Naive thymus-derived CD8-positive, alpha-beta T cell (primary cell): ENCODE measurements at regions not wholly inside any gene's neighbourhood (a gene's known extent, or its start where the extent isn't known, plus 50 kb on each side); places are given as distances from the start of the nearest gene placed in this dataset.
A peak's percentile ranks its signal among the peaks of the same experiment; 100 is the strongest.

Source experiments
- ATAC-seq, 2 donors: fragments of 150-1000 bp; cut with Tn5 transposase in 1 of 2; sonication (Bioruptor Pico), chemical (Tn5 transposase) in 1 of 2; 1 replicate in 1 of 2; 2 replicates in 1 of 2; pipeline ENCODE4 v1.10.0; 2021; ENCODE audit warnings: mild to moderate bottlenecking in 2 of 2, moderate library complexity in 2 of 2
- POLR2A ChIA-PET: fragments of 350-600 bp; sonication (Branson Sonifier 250); formaldehyde crosslinking; loops from one replicate; lab custom pipeline; 2021; ENCODE audit warnings: antibody characterized with exemption; lab: Charles Lee
- DNase-seq, 10 donors: peaks; one replicate each; pipeline versions ENCODE4 v3.0.0 to v3.0.0-alpha.2; 2020 to 2022
- H3K27ac Mint-ChIP-seq, 10 donors: one replicate each; pipeline ENCODE4 v1.8.0; 2020 to 2022; ENCODE audit warnings: mild to moderate bottlenecking in 10 of 10, mixed read lengths in 10 of 10, moderate library complexity in 4 of 10, inconsistent platforms in 1 of 10
- H3K27me3 Mint-ChIP-seq, 5 donors: one replicate each; pipeline ENCODE4 v1.8.0; 2021 to 2022; ENCODE audit warnings: mixed read lengths in 5 of 5
- H3K36me3 Mint-ChIP-seq, 3 donors: one replicate each; pipeline ENCODE4 v1.8.0; 2020 to 2022; ENCODE audit warnings: mixed read lengths in 3 of 3, mild to moderate bottlenecking in 2 of 3, inconsistent platforms in 1 of 3
- H3K4me1 Mint-ChIP-seq, 4 donors: one replicate each; pipeline ENCODE4 v1.8.0; 2021 to 2022; ENCODE audit warnings: mixed read lengths in 4 of 4
- H3K4me3 Mint-ChIP-seq, 10 donors: one replicate each; pipeline ENCODE4 v1.8.0; 2020 to 2022; ENCODE audit warnings: mild to moderate bottlenecking in 10 of 10, mixed read lengths in 10 of 10, moderate library complexity in 6 of 10, inconsistent platforms in 1 of 10
- H3K9me3 Mint-ChIP-seq, 9 donors: one replicate each; pipeline ENCODE4 v1.8.0; 2020 to 2022; ENCODE audit warnings: mixed read lengths in 9 of 9, mild to moderate bottlenecking in 3 of 9, inconsistent platforms in 1 of 9, moderate library complexity in 1 of 9

DNA sequence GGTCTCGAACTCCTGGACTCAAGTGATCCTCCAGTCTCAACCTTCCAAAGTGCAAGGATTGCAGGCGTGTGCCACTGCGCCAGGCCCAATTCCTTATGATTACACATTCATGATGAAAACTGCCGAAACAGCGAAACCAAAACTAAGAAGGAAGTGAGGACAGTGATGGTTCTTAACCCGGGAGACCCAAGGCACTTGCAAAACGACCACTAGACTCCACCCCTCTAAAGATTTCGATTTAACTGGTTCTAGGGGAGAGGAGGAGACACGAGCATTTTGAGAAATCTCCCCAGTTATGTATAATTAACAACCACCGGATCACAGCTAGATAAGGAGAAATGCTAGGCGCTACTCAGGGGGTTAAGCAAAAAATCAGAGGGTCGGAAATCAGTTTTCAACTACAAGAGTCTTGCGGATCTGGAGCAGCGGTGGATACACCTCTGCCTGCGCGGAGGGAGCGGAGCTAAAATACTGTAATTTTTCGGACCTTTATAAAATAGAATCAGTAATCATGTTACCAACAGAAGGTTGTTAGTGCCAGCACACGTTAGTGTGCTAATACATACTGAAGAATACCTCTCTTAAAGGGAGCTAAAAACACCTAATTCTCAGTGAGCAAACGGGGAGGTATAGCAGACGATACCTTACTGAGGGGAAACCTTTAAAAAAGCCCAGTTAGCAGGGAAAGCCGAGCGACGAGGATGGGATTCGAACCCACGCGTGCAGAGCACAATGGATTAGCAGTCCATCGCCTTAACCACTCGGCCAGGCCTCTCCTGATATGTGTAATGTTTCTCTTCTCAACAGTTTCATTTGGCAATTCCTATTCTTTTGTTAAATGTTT lies 60.0 kb upstream of the BTN3A2 start:
- no peaks in the 10 kb centered on the region for H3K27me3 Mint-ChIP-seq
- peaks cover 21 to 42% (median 33%) of the 10 kb centered on the region in 4 donors for H3K4me1 Mint-ChIP-seq
- H3K27ac Mint-ChIP-seq, result peak overlapping the region; percentile 86 to 96 (median 94)
- H3K9me3 Mint-ChIP-seq, result peaks cover 0 to 3% (median 0%) of the 10 kb centered on the region in 9 donors
- H3K4me3 Mint-ChIP-seq, result peak overlapping the region; percentile 85 to 99 (median 92)
- ATAC-seq (peak; percentile 80 to 82), DNase-seq (peak in 9 of 10 donors; percentile 53 to 82 (median 68))
- POLR2A ChIA-PET, result interaction anchor here (0.7 to 2.0 kb wide), 8 partner anchors 17 to 232 kb away, joined by 3 to 14 read pairs (median 6); a partner anchor contains a TSS
- no peaks in the 10 kb centered on the region for H3K36me3 Mint-ChIP-seq

DNA sequence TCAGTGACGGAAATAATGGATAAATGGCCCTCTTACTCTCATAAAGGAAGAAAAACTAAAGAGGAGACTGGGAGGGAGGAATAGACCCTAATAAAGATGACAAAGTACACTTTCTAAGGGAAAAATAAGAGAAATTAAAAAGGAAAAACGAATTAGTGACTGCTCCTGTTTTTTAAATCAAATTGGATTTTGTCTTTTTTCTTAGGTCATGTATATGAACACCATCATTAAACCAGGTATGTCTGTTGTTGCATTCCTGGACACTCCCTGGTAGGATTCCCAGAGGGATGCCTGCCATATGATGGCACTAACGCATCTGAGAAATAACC lies 59.4 kb upstream of the BTN3A2 start:
- no peaks in the 10 kb centered on the region for H3K27me3 Mint-ChIP-seq
- H3K4me3 Mint-ChIP-seq, result peak overlapping the region; percentile 85 to 99 (median 92)
- H3K4me1 Mint-ChIP-seq, result peaks cover 21 to 45% (median 38%) of the 10 kb centered on the region in 4 donors
- no peak for ATAC-seq
- peak overlapping the region; percentile 86 to 96 (median 94) for H3K27ac Mint-ChIP-seq
- DNase-seq, result no peak
- H3K36me3 Mint-ChIP-seq, result no peaks in the 10 kb centered on the region
- POLR2A ChIA-PET, result interaction anchor here (0.7 to 2.0 kb wide), 7 partner anchors 21 to 232 kb away, joined by 5 to 14 read pairs (median 6); a partner anchor contains a TSS
- peaks cover 0 to 3% (median 0%) of the 10 kb centered on the region in 9 donors for H3K9me3 Mint-ChIP-seq

GRCh38 chr6:26306232-26306631 lies 58.8 kb upstream of the BTN3A2 start:
- Mint-ChIP-seq H3K36me3 (no peaks in the 10 kb centered on the region), H3K4me1 (peaks cover 23 to 49% (median 43%) of the 10 kb centered on the region in 4 donors), H3K9me3 (peaks cover 0 to 3% (median 0%) of the 10 kb centered on the region in 9 donors), H3K4me3 (no peak overlapping the region), H3K27ac (no peak overlapping the region), H3K27me3 (no peaks in the 10 kb centered on the region)
- ATAC-seq, result no peak
- no peak for DNase-seq
- POLR2A ChIA-PET, result interaction anchor here (1.3 kb wide), 1 partner anchor 34 kb away, joined by 3 read pairs; no protein-coding TSS in a partner anchor

GRCh38 chr6:26307850-26308249 lies 57.1 kb upstream of the BTN3A2 start:
- H3K4me1 Mint-ChIP-seq, result peaks cover 31 to 65% (median 57%) of the 10 kb centered on the region in 4 donors
- POLR2A ChIA-PET, result interaction anchor here (1.0 to 1.4 kb wide), 5 partner anchors 10 to 1583 kb away, joined by 3 to 6 read pairs (median 3); a partner anchor contains a TSS
- no peak overlapping the region for H3K4me3 Mint-ChIP-seq
- no peak for ATAC-seq
- H3K36me3 Mint-ChIP-seq, result no peaks in the 10 kb centered on the region
- H3K27ac Mint-ChIP-seq, result no peak overlapping the region
- peaks cover 0 to 2% (median 0%) of the 10 kb centered on the region in 5 donors for H3K27me3 Mint-ChIP-seq
- H3K9me3 Mint-ChIP-seq, result peaks cover 0 to 5% (median 0%) of the 10 kb centered on the region in 9 donors
- DNase-seq, result no peak

DNA sequence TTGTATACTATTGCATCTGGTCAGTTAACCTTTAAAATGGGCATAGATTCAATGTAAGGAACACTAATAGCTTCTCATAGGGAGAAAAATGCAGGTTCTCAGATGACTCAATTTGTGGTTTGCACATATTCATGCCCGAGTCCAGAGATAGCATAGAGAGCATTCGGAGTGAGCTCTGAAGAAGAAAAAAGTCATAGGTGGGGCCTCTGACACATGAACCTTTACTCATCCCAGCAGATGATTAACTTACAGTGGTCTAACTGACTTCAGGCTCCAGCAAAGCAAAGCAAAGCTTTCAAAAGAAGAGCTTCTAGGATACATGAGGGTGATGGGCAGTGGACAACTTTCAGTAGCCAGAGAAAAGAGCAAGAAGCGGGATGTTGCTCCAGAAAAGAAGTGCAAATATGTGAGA lies 55.3 kb upstream of the BTN3A2 start:
- POLR2A ChIA-PET, result interaction anchor here (0.6 to 1.7 kb wide), 8 partner anchors 24 to 258 kb away, joined by 3 to 5 read pairs (median 4); partner anchors contain the start of gene HMGN4
- DNase-seq (no peak), ATAC-seq (no peak)
- H3K27me3 Mint-ChIP-seq, result peaks cover 0 to 6% (median 0%) of the 10 kb centered on the region in 5 donors
- peaks cover 29 to 65% (median 53%) of the 10 kb centered on the region in 4 donors for H3K4me1 Mint-ChIP-seq
- H3K4me3 Mint-ChIP-seq, result peak overlapping the region in 2 of 10 donors; percentile 25 to 31
- H3K9me3 Mint-ChIP-seq, result peaks cover 0 to 9% (median 0%) of the 10 kb centered on the region in 9 donors
- peak overlapping the region in 8 of 10 donors; percentile 4 to 100 (median 41) for H3K27ac Mint-ChIP-seq
- peaks cover 0 to 3% (median 3%) of the 10 kb centered on the region in 3 donors for H3K36me3 Mint-ChIP-seq

DNA sequence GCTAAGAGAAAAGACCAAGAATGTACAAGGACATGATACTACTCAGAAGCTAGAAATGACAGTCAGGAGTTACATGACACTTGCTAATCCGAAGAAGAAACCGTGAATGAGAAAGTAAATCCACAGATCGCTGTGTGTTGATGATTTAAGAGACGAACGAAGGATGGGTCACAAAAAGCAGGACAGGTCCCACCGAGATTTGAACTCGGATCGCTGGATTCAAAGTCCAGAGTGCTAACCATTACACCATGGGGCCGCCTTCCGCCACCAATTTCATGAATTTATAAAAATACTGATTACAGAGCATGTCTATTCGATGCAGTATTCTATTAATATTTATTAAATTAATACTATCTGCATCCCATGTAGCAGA lies 54.0 kb upstream of the BTN3A2 start:
- Mint-ChIP-seq H3K4me3 (peak overlapping the region in 9 of 10 donors; percentile 1 to 93 (median 21)), H3K4me1 (peaks cover 24 to 53% (median 42%) of the 10 kb centered on the region in 4 donors), H3K9me3 (peaks cover 0 to 7% (median 0%) of the 10 kb centered on the region in 9 donors), H3K27me3 (peaks cover 0 to 6% (median 0%) of the 10 kb centered on the region in 5 donors), H3K36me3 (peaks cover 0 to 3% (median 3%) of the 10 kb centered on the region in 3 donors), H3K27ac (peak overlapping the region in 7 of 10 donors; percentile 27 to 100 (median 70))
- ATAC-seq (no peak), DNase-seq (peak in 6 of 10 donors; percentile 33 to 54 (median 44))
- POLR2A ChIA-PET, result interaction anchor here (0.7 to 3.9 kb wide), 3 partner anchors 26 to 257 kb away, joined by 3 to 19 read pairs (median 5); a partner anchor contains a TSS

DNA sequence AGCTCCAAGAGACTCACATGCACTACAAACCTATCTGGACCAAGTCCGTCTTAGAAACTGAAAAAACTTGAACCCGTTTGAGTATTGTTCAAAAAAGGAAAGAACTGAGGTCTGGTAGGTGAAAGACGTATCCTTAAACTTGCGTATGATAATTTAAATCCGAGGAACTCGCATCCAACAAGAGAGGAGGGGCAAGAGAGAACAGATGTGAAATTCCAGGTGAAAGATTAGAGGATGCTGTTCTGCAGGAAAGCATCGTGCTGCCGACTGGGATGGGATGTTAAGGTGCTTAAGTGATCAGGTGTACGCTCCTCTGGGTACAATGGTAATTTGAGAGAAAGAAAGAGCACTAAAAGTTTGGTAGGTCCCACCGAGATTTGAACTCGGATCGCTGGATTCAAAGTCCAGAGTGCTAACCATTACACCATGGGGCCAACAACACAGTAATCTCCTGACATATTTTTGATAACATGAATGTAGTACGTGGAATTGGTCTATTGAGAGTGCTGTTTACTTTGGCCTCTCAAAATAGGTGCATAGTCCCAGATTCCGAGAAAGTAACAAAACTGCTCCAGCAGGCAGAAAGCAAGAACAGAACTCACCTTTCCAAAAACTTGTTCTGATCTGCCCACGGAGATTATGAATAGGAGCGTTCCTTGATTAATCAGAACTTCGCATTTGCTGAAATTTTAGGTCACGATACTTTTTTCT lies 53.5 kb upstream of the BTN3A2 start:
- peaks cover 0 to 6% (median 0%) of the 10 kb centered on the region in 5 donors for H3K27me3 Mint-ChIP-seq
- H3K4me1 Mint-ChIP-seq, result peaks cover 24 to 53% (median 42%) of the 10 kb centered on the region in 4 donors
- ATAC-seq (peak; percentile 33 to 63), DNase-seq (peak in 7 of 10 donors; percentile 55 to 78 (median 69))
- POLR2A ChIA-PET, result interaction anchor here (0.7 to 3.9 kb wide), 6 partner anchors 11 to 256 kb away, joined by 3 to 39 read pairs (median 15); a partner anchor contains a TSS
- H3K36me3 Mint-ChIP-seq, result peaks cover 0 to 3% (median 3%) of the 10 kb centered on the region in 3 donors
- peaks cover 0 to 7% (median 0%) of the 10 kb centered on the region in 9 donors for H3K9me3 Mint-ChIP-seq
- H3K4me3 Mint-ChIP-seq, result peak overlapping the region; percentile 92 to 97 (median 94)
- H3K27ac Mint-ChIP-seq, result peak overlapping the region; percentile 74 to 100 (median 94)

- POLR2A ChIA-PET, result interaction anchor here (1.0 to 3.9 kb wide), 6 partner anchors 10 to 153 kb away, joined by 3 to 39 read pairs (median 15); a partner anchor contains a TSS
- peaks cover 0 to 6% (median 0%) of the 10 kb centered on the region in 5 donors for H3K27me3 Mint-ChIP-seq
- peaks cover 0 to 7% (median 0%) of the 10 kb centered on the region in 9 donors for H3K9me3 Mint-ChIP-seq
- H3K27ac Mint-ChIP-seq, result peak overlapping the region; percentile 74 to 100 (median 94)
- H3K4me3 Mint-ChIP-seq, result peak overlapping the region; percentile 92 to 97 (median 94)
- H3K36me3 Mint-ChIP-seq, result peaks cover 0 to 3% (median 3%) of the 10 kb centered on the region in 3 donors
- peaks cover 24 to 50% (median 41%) of the 10 kb centered on the region in 4 donors for H3K4me1 Mint-ChIP-seq
- DNase-seq (no peak), ATAC-seq (peak in 1 of 2 donors; percentile 1)
Measured at GRCh38 chr6:26312096-26312463, 52.9 kb upstream of the BTN3A2 start.

- Mint-ChIP-seq H3K9me3 (peaks cover 0 to 7% (median 0%) of the 10 kb centered on the region in 9 donors), H3K4me1 (peaks cover 20 to 47% (median 41%) of the 10 kb centered on the region in 4 donors), H3K36me3 (peaks cover 0 to 3% (median 3%) of the 10 kb centered on the region in 3 donors), H3K27ac (peak overlapping the region; percentile 74 to 100 (median 94)), H3K4me3 (peak overlapping the region; percentile 92 to 97 (median 94)), H3K27me3 (peaks cover 0 to 6% (median 0%) of the 10 kb centered on the region in 5 donors)
- ATAC-seq (peak; percentile 71 to 81), DNase-seq (peak; percentile 65 to 94 (median 86))
- POLR2A ChIA-PET, result interaction anchor here (0.5 to 3.9 kb wide), 13 partner anchors 9 to 1526 kb away, joined by 3 to 39 read pairs (median 4); a partner anchor contains a TSS
Measured at GRCh38 chr6:26312501-26313397, 52.2 kb upstream of the BTN3A2 start.
